WI38 (cell line): ENCODE measurements at regions not wholly inside any gene's neighbourhood (a gene's known extent, or its start where the extent isn't known, plus 50 kb on each side); places are given as distances from the start of the nearest gene placed in this dataset.

Experiments used
- H3K4me3 ChIP-seq: 2 replicates; pipeline ENCODE4 v1.5.1; 2011; ENCODE audit warnings: low read depth, mild to moderate bottlenecking, control low read depth, low read length
- CTCF ChIP-seq: IDR thresholded peaks from 2 replicates; pipeline ENCODE4 v1.5.1; 2012; ENCODE audit warnings: low read depth, mild to moderate bottlenecking, control low read depth, low read length

GRCh38 chr4:146076081-146076480 lies 99.4 kb upstream of the LSM6 start:
- no peak overlapping the region for H3K4me3 ChIP-seq
- no peak for TF ChIP-seq CTCF

DNA sequence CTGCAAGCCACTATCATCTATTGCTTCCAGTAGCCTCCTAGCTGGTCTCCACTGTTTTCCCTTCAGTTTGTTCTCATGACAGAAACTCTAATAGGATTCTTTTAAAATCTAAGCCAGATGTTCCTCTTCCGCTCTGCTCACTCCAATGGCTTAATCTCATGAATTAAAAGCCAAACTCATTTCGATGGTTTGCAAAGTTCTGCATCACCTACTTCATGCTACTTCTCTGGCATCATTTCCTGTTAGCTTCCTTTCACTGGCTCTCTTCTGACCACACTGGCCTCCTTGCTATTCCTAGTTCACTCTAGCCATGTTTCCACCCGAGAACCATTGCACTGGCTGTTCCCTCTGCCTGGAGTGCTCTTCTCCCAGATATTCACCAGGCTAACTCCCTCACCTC lies 102.0 kb upstream of the LSM6 start:
- TF ChIP-seq CTCF, result no peak
- no peak overlapping the region for H3K4me3 ChIP-seq

DNA sequence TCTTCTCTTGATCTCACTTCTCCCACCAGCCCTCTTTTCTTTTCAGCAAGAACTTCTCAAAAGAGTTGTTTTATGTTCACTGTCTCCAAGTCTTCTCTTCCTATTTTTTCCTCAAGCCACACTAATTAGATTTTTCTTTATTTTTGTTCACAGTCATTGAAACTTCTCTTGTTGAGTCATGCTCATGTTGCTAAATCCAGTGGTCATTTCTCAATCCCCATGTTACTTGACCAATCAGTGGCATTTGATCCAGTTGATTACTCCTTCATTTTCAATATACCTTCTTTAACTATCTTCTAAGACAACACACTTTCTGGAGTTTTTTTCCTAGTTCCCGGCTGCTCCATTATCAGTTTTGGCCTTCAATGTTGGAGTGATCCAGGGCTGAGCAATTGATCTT lies 103.1 kb upstream of the LSM6 start:
- no peak overlapping the region for H3K4me3 ChIP-seq
- no peak for TF ChIP-seq CTCF

- no peak overlapping the region for H3K4me3 ChIP-seq
- no peak for TF ChIP-seq CTCF
Observed at GRCh38 chr4:146071390-146071789, 104.1 kb upstream of the LSM6 start.

- no peak for TF ChIP-seq CTCF
- H3K4me3 ChIP-seq, result no peak overlapping the region
Observed at GRCh38 chr4:146063143-146063542, 112.4 kb upstream of the LSM6 start.

DNA sequence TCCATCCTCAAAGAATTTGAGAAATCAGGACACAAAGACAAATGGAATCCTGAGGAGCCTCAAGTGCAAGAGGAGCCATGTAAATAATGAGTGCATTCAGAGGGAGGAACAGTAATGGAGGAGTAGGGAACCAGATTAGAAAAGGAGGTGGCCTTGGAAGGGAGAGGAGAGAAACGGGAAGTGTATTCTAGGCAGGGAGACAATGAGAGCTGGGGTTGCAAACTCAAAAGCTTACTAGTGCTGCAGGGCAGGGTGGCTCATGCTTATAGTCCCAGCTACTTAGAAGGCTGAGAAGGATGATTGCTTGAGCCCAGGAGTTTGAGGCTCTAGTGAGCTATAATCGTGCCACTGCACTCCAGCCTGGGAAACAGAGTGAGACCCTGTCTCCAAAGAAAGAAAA lies 113.2 kb upstream of the LSM6 start:
- TF ChIP-seq CTCF, result no peak
- no peak overlapping the region for H3K4me3 ChIP-seq

- no peak for TF ChIP-seq CTCF
- no peak overlapping the region for H3K4me3 ChIP-seq
Observed at GRCh38 chr4:146061610-146062334, 113.7 kb upstream of the LSM6 start.
